ENCODE measurements at regions not wholly inside any gene's neighbourhood (a gene's known extent, or its start where the extent isn't known, plus 50 kb on each side); places are given as distances from the start of the nearest gene placed in this dataset.

- Histone ChIP-seq H4K20me1 (ENCODE audit: low read length) (no peaks in the 10 kb centered on the region), H3K9ac (ENCODE audit: low read length) (no peak overlapping the region), H2AFZ (ENCODE audit: low read length) (no peak overlapping the region), H3K27ac (ENCODE audit: low read length) (no peak overlapping the region), H3K9me2 (replicated peaks; ENCODE audit: low read length) (no peaks in the 10 kb centered on the region), H3K4me3 (ENCODE audit: low read length) (no peak overlapping the region), H3K4me1 (ENCODE audit: insufficient read depth, low read length) (peaks cover 14% of the 10 kb centered on the region; the same call in 1 of the 2 replicates), H3K79me2 (ENCODE audit: low read length) (no peaks in the 10 kb centered on the region), H3K9me3 (ENCODE audit: low read length) (no peaks in the 10 kb centered on the region), H3K27me3 (ENCODE audit: low read length) (no peaks in the 10 kb centered on the region), H3K36me3 (ENCODE audit: low read depth, low read length) (no peaks in the 10 kb centered on the region), H3F3A (ENCODE audit: low read length, unreplicated experiment) (no peaks in the 10 kb centered on the region), H3K4me2 (ENCODE audit: low read length) (no peak overlapping the region)
- DNase-seq = no peak
- no peak for ATAC-seq
- ChIA-PET CTCF (no interaction called here), POLR2A (ENCODE audit: unreplicated experiment) (no interaction called here)
- no peak for TF ChIP-seq EZH2 (IDR thresholded peaks at IDR 0.05; ENCODE audit: low read length, unreplicated experiment)
- no peak for TF ChIP-seq CTCF (conservative IDR thresholded peaks at IDR 0.05; ENCODE audit: low read depth, low read length)
- no peak for TF ChIP-seq EZH2phosphoT487 (IDR thresholded peaks at IDR 0.05; ENCODE audit: borderline replicate concordance, low read length)
- BruUV-seq (replicated peaks) = no TSS peak
- intact Hi-C loops (cut with micrococcal nuclease) = no loop called here
Observed at GRCh38 chr1:56199061-56199460, 380.3 kb downstream of the PLPP3 start.

DNA sequence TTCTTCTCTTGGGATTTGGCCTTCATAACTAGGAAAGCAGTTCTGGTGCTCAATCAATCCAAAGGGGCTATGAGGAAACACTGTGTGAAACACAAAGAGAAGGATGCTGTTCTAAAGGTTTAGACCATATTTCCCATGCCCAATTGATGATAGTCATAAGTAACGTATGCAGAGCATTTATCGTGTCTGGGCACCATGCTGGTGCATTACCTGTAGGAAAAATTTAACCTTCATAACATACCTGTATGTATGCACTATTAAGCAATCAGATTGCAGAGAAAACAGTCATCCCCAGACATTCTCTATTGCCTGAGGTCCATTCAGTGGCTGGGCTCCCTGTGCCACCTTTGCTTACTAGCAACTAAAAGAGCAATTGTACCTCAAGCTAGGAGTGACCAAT is 381.4 kb downstream of the PLPP3 start:
- no peaks in the 10 kb centered on the region for H3K36me3 ChIP-seq (ENCODE audit: low read depth, low read length)
- H3F3A ChIP-seq (ENCODE audit: low read length, unreplicated experiment) = no peaks in the 10 kb centered on the region
- no peak for ATAC-seq
- no peak for TF ChIP-seq EZH2phosphoT487 (IDR thresholded peaks at IDR 0.05; ENCODE audit: borderline replicate concordance, low read length)
- no peak for TF ChIP-seq EZH2 (IDR thresholded peaks at IDR 0.05; ENCODE audit: low read length, unreplicated experiment)
- TF ChIP-seq CTCF (conservative IDR thresholded peaks at IDR 0.05; ENCODE audit: low read depth, low read length) = no peak
- no peak for DNase-seq
- ChIA-PET CTCF (no interaction called here), POLR2A (ENCODE audit: unreplicated experiment) (interaction anchor here (0.5 kb wide), 1 partner anchor 416 kb away, joined by 3 read pairs; no protein-coding TSS in a partner anchor)
- no peaks in the 10 kb centered on the region for H3K27me3 ChIP-seq (ENCODE audit: low read length)
- no peaks in the 10 kb centered on the region for H4K20me1 ChIP-seq (ENCODE audit: low read length)
- H3K4me1 ChIP-seq (ENCODE audit: insufficient read depth, low read length) = peaks cover 14% of the 10 kb centered on the region; the same call in 1 of the 2 replicates
- H3K4me2 ChIP-seq (ENCODE audit: low read length) = no peak overlapping the region
- intact Hi-C loops (cut with micrococcal nuclease) = no loop called here
- H3K9ac ChIP-seq (ENCODE audit: low read length) = no peak overlapping the region
- no peaks in the 10 kb centered on the region for H3K9me2 ChIP-seq (replicated peaks; ENCODE audit: low read length)
- no peak overlapping the region for H3K27ac ChIP-seq (ENCODE audit: low read length)
- no peak overlapping the region for H2AFZ ChIP-seq (ENCODE audit: low read length)
- BruUV-seq (replicated peaks) = no TSS peak
- no peaks in the 10 kb centered on the region for H3K9me3 ChIP-seq (ENCODE audit: low read length)
- H3K4me3 ChIP-seq (ENCODE audit: low read length) = no peak overlapping the region
- no peaks in the 10 kb centered on the region for H3K79me2 ChIP-seq (ENCODE audit: low read length)

- H2AFZ ChIP-seq (ENCODE audit: low read length) = no peak overlapping the region
- H3K4me3 ChIP-seq (ENCODE audit: low read length) = no peak overlapping the region
- DNase-seq (no peak), ATAC-seq (no peak)
- no peaks in the 10 kb centered on the region for H3K9me2 ChIP-seq (replicated peaks; ENCODE audit: low read length)
- no peak overlapping the region for H3K27ac ChIP-seq (ENCODE audit: low read length)
- peaks cover 19% of the 10 kb centered on the region for H3K4me1 ChIP-seq (ENCODE audit: insufficient read depth, low read length)
- no peaks in the 10 kb centered on the region for H4K20me1 ChIP-seq (ENCODE audit: low read length)
- H3K27me3 ChIP-seq (ENCODE audit: low read length) = no peaks in the 10 kb centered on the region
- TF ChIP-seq CTCF (conservative IDR thresholded peaks at IDR 0.05; ENCODE audit: low read depth, low read length) = no peak
- no peak for TF ChIP-seq EZH2phosphoT487 (IDR thresholded peaks at IDR 0.05; ENCODE audit: borderline replicate concordance, low read length)
- no peak for TF ChIP-seq EZH2 (IDR thresholded peaks at IDR 0.05; ENCODE audit: low read length, unreplicated experiment)
- H3K36me3 ChIP-seq (ENCODE audit: low read depth, low read length) = no peaks in the 10 kb centered on the region
- no peak overlapping the region for H3K4me2 ChIP-seq (ENCODE audit: low read length)
- H3F3A ChIP-seq (ENCODE audit: low read length, unreplicated experiment) = no peaks in the 10 kb centered on the region
- no TSS peak for BruUV-seq (replicated peaks)
- intact Hi-C loops (cut with micrococcal nuclease) = no loop called here
- ChIA-PET POLR2A (ENCODE audit: unreplicated experiment) (no interaction called here), CTCF (no interaction called here)
- H3K9me3 ChIP-seq (ENCODE audit: low read length) = no peaks in the 10 kb centered on the region
- H3K9ac ChIP-seq (ENCODE audit: low read length) = no peak overlapping the region
- no peaks in the 10 kb centered on the region for H3K79me2 ChIP-seq (ENCODE audit: low read length)
Observed at GRCh38 chr1:56196839-56197238, 382.5 kb downstream of the PLPP3 start.
